Stomach (tissue), 8 donors: ENCODE measurements at regions not wholly inside any gene's neighbourhood (a gene's known extent, or its start where the extent isn't known, plus 50 kb on each side); places are given as distances from the start of the nearest gene placed in this dataset.
A peak's percentile ranks its signal among the peaks of the same experiment; 100 is the strongest.

Experiments
- DNase-seq, 2 donors: peaks; one replicate each; pipeline versions ENCODE4 v3.0.0 to v3.0.0-alpha.2; 2013 to 2019
- H3K27ac ChIP-seq, 5 donors: fragments of 200-600 bp in 4 of 5; sonication (generic) in 4 of 5; one replicate each; pipeline ENCODE4 v1.5.1; 2013 to 2019; ENCODE audit warnings: mild to moderate bottlenecking in 1 of 5, moderate library complexity in 1 of 5
- H3K27me3 ChIP-seq, 3 donors: fragments of 200-600 bp; sonication (generic); one replicate each; pipeline ENCODE4 v1.5.1; 2017 to 2019; ENCODE audit warnings: mixed run types in 1 of 3
- H3K36me3 ChIP-seq, 4 donors: fragments of 200-600 bp; sonication (generic); 1 replicate in 3 of 4; 2 replicates in 1 of 4; pipeline ENCODE4 v1.5.1; 2016 to 2019
- H3K4me1 ChIP-seq, 4 donors: fragments of 200-600 bp; sonication (generic); one replicate each; pipeline ENCODE4 v1.5.1; 2016 to 2019
- H3K4me3 ChIP-seq, 4 donors: fragments of 200-600 bp; sonication (generic) in 3 of 4; one replicate each; pipeline ENCODE4 v1.5.1; 2016 to 2019; ENCODE audit warnings: mild to moderate bottlenecking in 1 of 4
- H3K9me3 ChIP-seq, 4 donors: fragments of 200-600 bp; sonication (generic); one replicate each; pipeline ENCODE4 v1.5.1; 2016 to 2019
- CTCF ChIP-seq, 7 experiments: fragments of 450-650 bp in 4 of 7; fragments of 200-600 bp in 3 of 7; sonication (generic) in 3 of 7; IDR thresholded peaks; one replicate each; pipeline ENCODE4 v1.5.1; 2016 to 2019; ENCODE audit warnings: antibody characterized with exemption in 7 of 7, control low read depth in 2 of 7, mild to moderate bottlenecking in 1 of 7
- EP300 ChIP-seq: sonication (generic); formaldehyde crosslinking; IDR thresholded peaks from one replicate; pipeline ENCODE4 v1.6.1; 2017; ENCODE audit warnings: antibody characterized with exemption
- POLR2A ChIP-seq, 4 donors: fragments of 450-650 bp; IDR thresholded peaks; one replicate each; pipeline ENCODE4 v1.6.1; 2016; ENCODE audit warnings: antibody characterized with exemption in 4 of 4, control low read depth in 2 of 4, mild to moderate bottlenecking in 1 of 4, moderate library complexity in 1 of 4
- POLR2AphosphoS5 ChIP-seq, 3 donors: sonication (generic); formaldehyde crosslinking; IDR thresholded peaks; one replicate each; pipeline ENCODE4 v1.6.1; 2016; ENCODE audit warnings: antibody characterized with exemption in 3 of 3
- WGBS, 5 donors: extraction: QIAGEN DNeasy Blood & Tissue Kit in 3 of 5; methylation state at CpG; one replicate each; pipeline versions ENCODE4 v1.1.5 to v1.1.7; 2013 to 2018; 5-methylcytosine and 5-hydroxymethylcytosine counted together
- intact Hi-C: fragments of 100-400 bp; cut with DNase I; formaldehyde crosslinking; loops from one replicate; pipeline ENCODE4 v1.15.1; 2023; ENCODE audit warnings: low total_unique reads
- donor health status: healthy with polysubstance abuse.
- donor health status: Bipolar disorder and iron deficiency.
- donor health status: healthy.

DNA sequence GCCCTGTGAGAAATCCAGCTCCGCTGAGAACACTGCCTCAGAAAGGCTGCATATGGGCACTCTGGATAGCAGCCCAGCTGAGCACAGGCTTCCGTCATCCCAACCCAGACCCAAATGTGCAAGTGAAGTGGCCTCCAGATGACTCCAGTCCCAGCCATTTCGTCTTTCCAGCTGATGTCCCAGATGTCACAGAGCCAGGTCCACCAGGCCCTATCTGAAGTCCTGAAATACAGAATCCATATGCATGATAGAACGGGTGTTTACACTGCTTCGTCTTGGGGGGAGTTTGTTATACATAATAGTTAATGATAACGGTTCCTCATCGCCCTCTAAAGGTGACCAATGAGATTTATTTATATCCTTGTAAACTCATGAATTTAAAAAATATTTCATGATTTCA is 72.6 kb upstream of the TRIM2 start:
- intact Hi-C loops: no loop called here
- TF ChIP-seq CTCF (IDR thresholded peaks at IDR 0.05): no peak
- Histone ChIP-seq H3K4me3 (no peak overlapping the region), H3K9me3 (no peaks in the 10 kb centered on the region), H3K27ac (no peak overlapping the region), H3K36me3 (no peaks in the 10 kb centered on the region), H3K27me3 (no peaks in the 10 kb centered on the region), H3K4me1 (peaks cover 5 to 15% (median 6%) of the 10 kb centered on the region in 4 donors)
- WGBS, 5 donors: 47 to 63% (median 52%) methylated on average over 7 of the region's 7 CpGs
- DNase-seq: no peak

DNA sequence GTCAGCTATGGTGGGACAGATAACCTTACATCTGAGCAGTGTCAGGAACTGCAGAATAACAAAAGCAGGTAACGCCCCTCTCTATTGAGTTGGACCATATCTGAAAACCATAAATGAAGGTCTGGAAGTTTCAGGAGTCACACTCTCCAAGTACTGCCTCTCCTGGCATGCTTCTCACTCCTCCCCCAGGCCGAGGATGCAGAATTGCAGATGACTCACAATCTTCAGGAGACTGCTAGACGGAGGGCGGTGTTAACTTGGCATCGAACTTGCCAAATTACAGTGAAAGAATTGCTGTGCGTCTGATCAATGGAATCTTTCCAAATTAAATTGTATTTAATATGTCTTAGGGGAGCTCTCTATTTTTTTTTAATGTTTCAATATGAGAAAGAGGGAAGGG is 67.1 kb upstream of the TRIM2 start:
- 36 to 52% (median 49%) methylated on average over 6 of the region's 6 CpGs for WGBS, 5 donors
- peaks cover 0 to 4% (median 0%) of the 10 kb centered on the region in 3 donors for H3K27me3 ChIP-seq
- intact Hi-C loops: no loop called here
- peaks cover 0 to 35% (median 11%) of the 10 kb centered on the region in 4 donors for H3K4me1 ChIP-seq
- H3K27ac ChIP-seq: no peak overlapping the region
- DNase-seq: peak in 1 of 2 donors; percentile 70
- TF ChIP-seq EP300: no peak
- peak in 1 of 3 donors; percentile 27 for TF ChIP-seq POLR2AphosphoS5 (IDR thresholded peaks at IDR 0.05)
- no peaks in the 10 kb centered on the region for H3K36me3 ChIP-seq
- no peak overlapping the region for H3K4me3 ChIP-seq
- H3K9me3 ChIP-seq: no peaks in the 10 kb centered on the region

- intact Hi-C loops: no loop called here
- Histone ChIP-seq H3K9me3 (no peaks in the 10 kb centered on the region), H3K27me3 (peaks cover 0 to 4% (median 0%) of the 10 kb centered on the region in 3 donors), H3K4me1 (peaks cover 0 to 38% (median 15%) of the 10 kb centered on the region in 4 donors), H3K36me3 (no peaks in the 10 kb centered on the region), H3K27ac (no peak overlapping the region), H3K4me3 (no peak overlapping the region)
- no peak for DNase-seq
- TF ChIP-seq POLR2AphosphoS5 (IDR thresholded peaks at IDR 0.05) (no peak), CTCF (IDR thresholded peaks at IDR 0.05) (no peak), EP300 (no peak), POLR2A (IDR thresholded peaks at IDR 0.05) (no peak)
- WGBS, 5 donors: 80 to 87% (median 84%) methylated on average over 8 of the region's 8 CpGs
These were observed 66.3 kb upstream of the TRIM2 start for GRCh38 chr4:153137677-153138630.

DNA sequence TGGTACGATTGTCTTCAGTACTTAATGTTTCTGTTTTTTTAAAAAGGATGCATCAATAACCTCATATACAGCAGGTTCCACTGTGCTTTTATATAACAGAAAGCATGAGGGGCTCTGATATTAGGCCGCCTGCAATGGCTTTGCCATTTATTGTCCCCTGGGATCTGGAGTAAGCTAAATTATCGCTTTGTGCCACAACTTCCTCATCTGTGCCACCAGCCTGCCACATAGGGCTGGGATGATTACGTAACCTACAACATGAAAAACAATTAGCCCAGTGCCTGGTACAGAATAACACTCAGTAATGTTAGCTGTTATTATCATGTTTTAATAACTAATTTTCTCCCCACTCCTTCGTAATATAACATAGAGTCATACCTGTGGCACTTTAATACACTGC is 65.5 kb upstream of the TRIM2 start:
- WGBS, 5 donors: 27 to 55% (median 50%) methylated on average over 5 of the region's 5 CpGs
- intact Hi-C loops: no loop called here

GRCh38 chr4:153140294-153140693 is 63.9 kb upstream of the TRIM2 start:
- H3K9me3 ChIP-seq: no peaks in the 10 kb centered on the region
- peaks cover 0 to 4% (median 0%) of the 10 kb centered on the region in 3 donors for H3K27me3 ChIP-seq
- intact Hi-C loops: no loop called here
- TF ChIP-seq CTCF (IDR thresholded peaks at IDR 0.05) (no peak), POLR2AphosphoS5 (IDR thresholded peaks at IDR 0.05) (no peak), POLR2A (IDR thresholded peaks at IDR 0.05) (no peak), EP300 (no peak)
- DNase-seq: no peak
- no peak overlapping the region for H3K4me3 ChIP-seq
- no peak overlapping the region for H3K27ac ChIP-seq
- no peaks in the 10 kb centered on the region for H3K36me3 ChIP-seq
- WGBS, 5 donors: 91 to 97% (median 96%) methylated on average over 5 of the region's 5 CpGs
- peaks cover 6 to 48% (median 29%) of the 10 kb centered on the region in 4 donors for H3K4me1 ChIP-seq

More for the DNA sequence above, 65.5 kb upstream of the TRIM2 start:
- TF ChIP-seq EP300 (no peak), POLR2AphosphoS5 (IDR thresholded peaks at IDR 0.05) (peak in 2 of 3 donors; percentile 20 to 54)
- Histone ChIP-seq H3K4me3 (no peak overlapping the region), H3K9me3 (no peaks in the 10 kb centered on the region), H3K4me1 (peaks cover under 1 to 46% (median 23%) of the 10 kb centered on the region in 4 donors), H3K36me3 (no peaks in the 10 kb centered on the region), H3K27me3 (peaks cover 0 to 4% (median 0%) of the 10 kb centered on the region in 3 donors), H3K27ac (peak overlapping the region in 3 of 5 donors; percentile 5 to 31 (median 20))
- peak; percentile 40 to 52 for DNase-seq
